Loucy (cell line): ENCODE measurements at regions not wholly inside any gene's neighbourhood (a gene's known extent, or its start where the extent isn't known, plus 50 kb on each side); places are given as distances from the start of the nearest gene placed in this dataset.

Experiments used
- H2AFZ ChIP-seq: fragments of 200-600 bp; sonication (generic); 2 replicates; pipeline ENCODE4 v1.6.0; 2016; ENCODE audit warnings: antibody characterized with exemption, mild to moderate bottlenecking, low read length, moderate library complexity
- H3F3A ChIP-seq: fragments of 200-600 bp; 2 replicates; pipeline ENCODE4 v1.6.0; 2016; ENCODE audit warnings: antibody characterized with exemption, low read depth, mild to moderate bottlenecking
- H3K27me3 ChIP-seq: fragments of 200-600 bp; sonication (generic); 2 replicates; pipeline ENCODE4 v1.6.1; 2014; ENCODE audit warnings: low read length, mild to moderate bottlenecking; ENCODE audit not compliant: insufficient read depth, poor library complexity, severe bottlenecking
- H3K36me3 ChIP-seq: fragments of 200-600 bp; sonication (generic); 2 replicates; pipeline ENCODE4 v1.6.1; 2016; ENCODE audit warnings: low read length; ENCODE audit not compliant: insufficient read depth
- H3K4me1 ChIP-seq: fragments of 200-600 bp; sonication (generic); 2 replicates; pipeline ENCODE4 v1.5.1; 2014; ENCODE audit warnings: low read length, mild to moderate bottlenecking; ENCODE audit not compliant: insufficient read depth, poor library complexity, severe bottlenecking
- H3K4me2 ChIP-seq: fragments of 200-600 bp; sonication (generic); 2 replicates; pipeline ENCODE4 v1.6.0; 2014; ENCODE audit warnings: antibody characterized with exemption, low read length, low read depth, mild to moderate bottlenecking; ENCODE audit not compliant: poor library complexity, severe bottlenecking
- H3K4me3 ChIP-seq: fragments of 200-600 bp; sonication (generic); 2 replicates; pipeline ENCODE4 v1.5.1; 2014; ENCODE audit warnings: low read length, mild to moderate bottlenecking, mixed read lengths; ENCODE audit not compliant: poor library complexity, severe bottlenecking
- H3K79me2 ChIP-seq: fragments of 200-600 bp; sonication (generic); 2 replicates; pipeline ENCODE4 v1.6.1; 2014; ENCODE audit warnings: low read length; ENCODE audit not compliant: insufficient read depth
- H3K9ac ChIP-seq: fragments of 200-600 bp; sonication (generic); 2 replicates; pipeline ENCODE4 v1.6.0; 2014; ENCODE audit warnings: mild to moderate bottlenecking, low read depth, low read length, moderate library complexity; ENCODE audit not compliant: poor library complexity, severe bottlenecking
- H3K9me2 ChIP-seq: fragments of 200-600 bp; sonication (generic); replicated peaks from 2 replicates; pipeline ENCODE4 v1.6.1; 2016; ENCODE audit warnings: low read depth, low read length, mixed read lengths
- H3K9me3 ChIP-seq: fragments of 200-600 bp; sonication (generic); 2 replicates; pipeline ENCODE4 v1.6.1; 2014; ENCODE audit warnings: mild to moderate bottlenecking, antibody characterized with exemption, low read length, low read depth; ENCODE audit not compliant: insufficient read depth
- H4K20me1 ChIP-seq: fragments of 200-600 bp; sonication (generic); 2 replicates; pipeline ENCODE4 v1.6.0; 2014; ENCODE audit warnings: antibody characterized with exemption, low read length, mild to moderate bottlenecking; ENCODE audit not compliant: insufficient read depth, poor library complexity, severe bottlenecking
- EZH2phosphoT487 ChIP-seq: fragments of 200-600 bp; IDR thresholded peaks from 2 replicates; pipeline ENCODE4 v1.6.1; 2018; ENCODE audit warnings: antibody characterized with exemption, mild to moderate bottlenecking, moderate library complexity, borderline replicate concordance
- TF ChIP-seq, protein P1 (sequence below): fragments of 200-600 bp; sonication (generic); conservative IDR thresholded peaks from 2 replicates; pipeline ENCODE4 v1.5.1; 2014; ENCODE audit warnings: mild to moderate bottlenecking, antibody characterized with exemption, low read length

GRCh38 chr20:22652681-22653588 lies 68.6 kb upstream of the FOXA2 start:
- Histone ChIP-seq H3F3A (no peaks in the 10 kb centered on the region), H2AFZ (no peak overlapping the region), H3K36me3 (no peaks in the 10 kb centered on the region), H3K9me2 (no peaks in the 10 kb centered on the region), H3K9me3 (no peaks in the 10 kb centered on the region), H3K4me2 (no peak overlapping the region), H3K4me1 (no peaks in the 10 kb centered on the region), H3K9ac (no peak overlapping the region), H4K20me1 (no peaks in the 10 kb centered on the region), H3K27me3 (no peaks in the 10 kb centered on the region), H3K79me2 (no peaks in the 10 kb centered on the region), H3K4me3 (no peak overlapping the region)
- TF ChIP-seq EZH2phosphoT487 = no peak
- TF ChIP-seq, protein P1, sequence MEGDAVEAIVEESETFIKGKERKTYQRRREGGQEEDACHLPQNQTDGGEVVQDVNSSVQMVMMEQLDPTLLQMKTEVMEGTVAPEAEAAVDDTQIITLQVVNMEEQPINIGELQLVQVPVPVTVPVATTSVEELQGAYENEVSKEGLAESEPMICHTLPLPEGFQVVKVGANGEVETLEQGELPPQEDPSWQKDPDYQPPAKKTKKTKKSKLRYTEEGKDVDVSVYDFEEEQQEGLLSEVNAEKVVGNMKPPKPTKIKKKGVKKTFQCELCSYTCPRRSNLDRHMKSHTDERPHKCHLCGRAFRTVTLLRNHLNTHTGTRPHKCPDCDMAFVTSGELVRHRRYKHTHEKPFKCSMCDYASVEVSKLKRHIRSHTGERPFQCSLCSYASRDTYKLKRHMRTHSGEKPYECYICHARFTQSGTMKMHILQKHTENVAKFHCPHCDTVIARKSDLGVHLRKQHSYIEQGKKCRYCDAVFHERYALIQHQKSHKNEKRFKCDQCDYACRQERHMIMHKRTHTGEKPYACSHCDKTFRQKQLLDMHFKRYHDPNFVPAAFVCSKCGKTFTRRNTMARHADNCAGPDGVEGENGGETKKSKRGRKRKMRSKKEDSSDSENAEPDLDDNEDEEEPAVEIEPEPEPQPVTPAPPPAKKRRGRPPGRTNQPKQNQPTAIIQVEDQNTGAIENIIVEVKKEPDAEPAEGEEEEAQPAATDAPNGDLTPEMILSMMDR = no peak

DNA sequence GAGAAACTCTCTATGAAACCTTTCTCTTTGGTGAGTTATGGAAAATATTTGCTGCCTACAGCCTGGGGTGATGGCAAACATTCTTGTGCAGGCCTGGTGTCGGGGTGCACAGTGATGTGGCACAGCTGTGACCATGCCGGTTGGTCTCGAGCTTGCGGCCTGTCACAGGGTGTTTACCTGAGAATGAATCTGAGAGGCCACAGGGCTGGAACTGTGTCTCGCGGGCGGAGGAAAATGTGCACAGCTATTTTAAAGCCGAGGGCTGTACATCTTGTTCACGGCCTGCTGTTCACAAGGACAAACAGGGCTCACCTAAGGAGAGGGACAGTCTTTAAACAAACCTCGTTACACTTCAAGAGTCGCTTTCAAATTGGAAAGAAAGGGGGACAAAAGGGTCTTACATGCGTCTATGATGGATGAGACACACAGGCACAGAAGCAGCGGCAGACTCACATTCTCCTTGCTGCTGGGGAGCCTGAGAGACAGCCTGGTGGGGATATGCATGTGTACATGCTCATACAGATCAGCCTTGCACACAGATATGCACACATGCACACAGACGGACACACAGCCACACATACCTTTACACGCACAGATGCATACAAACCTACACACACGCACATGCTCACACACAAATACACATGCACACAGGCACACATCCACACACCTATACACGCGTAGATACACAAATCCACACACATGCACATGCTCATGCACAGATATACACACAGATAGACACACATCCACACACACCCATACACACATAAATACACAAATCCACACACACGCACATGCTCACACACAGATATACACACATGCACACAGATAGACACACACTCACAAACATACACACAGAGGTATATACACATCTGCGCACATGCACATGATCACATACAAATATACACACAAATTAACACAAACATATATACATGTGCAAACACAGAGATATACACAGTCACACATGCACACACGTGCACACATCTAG lies 69.6 kb upstream of the FOXA2 start:
- H3K4me2 ChIP-seq = no peak overlapping the region
- H2AFZ ChIP-seq = no peak overlapping the region
- H4K20me1 ChIP-seq = no peaks in the 10 kb centered on the region
- no peak overlapping the region for H3K4me3 ChIP-seq
- H3K27me3 ChIP-seq = no peaks in the 10 kb centered on the region
- H3K4me1 ChIP-seq = no peaks in the 10 kb centered on the region
- H3K9me3 ChIP-seq = no peaks in the 10 kb centered on the region
- no peak overlapping the region for H3K9ac ChIP-seq
- TF ChIP-seq, protein P1 = no peak
- TF ChIP-seq EZH2phosphoT487 = no peak
- H3F3A ChIP-seq = no peaks in the 10 kb centered on the region
- H3K79me2 ChIP-seq = no peaks in the 10 kb centered on the region
- no peaks in the 10 kb centered on the region for H3K9me2 ChIP-seq
- no peaks in the 10 kb centered on the region for H3K36me3 ChIP-seq

- H3K9me2 ChIP-seq = no peaks in the 10 kb centered on the region
- H3K4me2 ChIP-seq = no peak overlapping the region
- no peak overlapping the region for H3K4me3 ChIP-seq
- peaks cover 4% of the 10 kb centered on the region for H3K27me3 ChIP-seq
- no peaks in the 10 kb centered on the region for H4K20me1 ChIP-seq
- no peaks in the 10 kb centered on the region for H3K9me3 ChIP-seq
- TF ChIP-seq EZH2phosphoT487 = no peak
- TF ChIP-seq, protein P1 = no peak
- no peak overlapping the region for H2AFZ ChIP-seq
- H3K9ac ChIP-seq = no peak overlapping the region
- H3K79me2 ChIP-seq = no peaks in the 10 kb centered on the region
- no peaks in the 10 kb centered on the region for H3K36me3 ChIP-seq
- H3F3A ChIP-seq = no peaks in the 10 kb centered on the region
- no peaks in the 10 kb centered on the region for H3K4me1 ChIP-seq
These were observed 79.2 kb upstream of the FOXA2 start for GRCh38 chr20:22663528-22664025.
